GM10266 (cell line): ENCODE measurements at regions not wholly inside any gene's neighbourhood (a gene's known extent, or its start where the extent isn't known, plus 50 kb on each side); places are given as distances from the start of the nearest gene placed in this dataset.
"Not testable (repeated sequence)": the region's sequence is repeated elsewhere in the genome, so short reads cannot be mapped to it uniquely, and the experiment has no call there.

Experiments
- DNase-seq: peaks from one replicate; pipeline ENCODE4 v3.0.0; 2012; ENCODE audit errors: extremely low spot score
- TF ChIP-seq, protein P1 (sequence below): IDR thresholded peaks from 2 replicates; pipeline ENCODE4 v1.5.1; 2012; ENCODE audit warnings: mild to moderate bottlenecking, low read depth; ENCODE audit not compliant: control insufficient read depth, insufficient read depth; ENCODE audit errors: missing control alignments

DNA sequence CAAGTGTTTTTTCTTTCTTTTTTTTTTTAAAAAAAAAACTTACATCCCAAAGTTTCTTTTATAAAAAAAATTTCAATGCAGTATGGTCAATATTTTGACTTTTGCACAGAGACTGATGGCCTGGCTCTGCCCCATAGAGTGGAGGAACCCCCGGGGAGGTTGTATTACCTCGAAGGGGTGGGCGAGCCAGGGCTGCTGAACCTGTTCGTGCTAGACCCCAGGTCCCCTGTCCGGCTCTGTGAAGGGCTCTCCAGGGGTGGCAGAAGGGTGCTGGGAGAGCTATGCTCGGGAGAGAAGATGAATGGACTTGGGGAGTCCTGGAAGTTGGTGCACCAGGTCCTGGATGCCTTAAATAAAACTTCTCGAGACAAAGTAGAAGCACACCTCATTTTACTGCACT is 446.4 kb upstream of the KLF6 start:
- DNase-seq, result no peak
- TF ChIP-seq, protein P1, sequence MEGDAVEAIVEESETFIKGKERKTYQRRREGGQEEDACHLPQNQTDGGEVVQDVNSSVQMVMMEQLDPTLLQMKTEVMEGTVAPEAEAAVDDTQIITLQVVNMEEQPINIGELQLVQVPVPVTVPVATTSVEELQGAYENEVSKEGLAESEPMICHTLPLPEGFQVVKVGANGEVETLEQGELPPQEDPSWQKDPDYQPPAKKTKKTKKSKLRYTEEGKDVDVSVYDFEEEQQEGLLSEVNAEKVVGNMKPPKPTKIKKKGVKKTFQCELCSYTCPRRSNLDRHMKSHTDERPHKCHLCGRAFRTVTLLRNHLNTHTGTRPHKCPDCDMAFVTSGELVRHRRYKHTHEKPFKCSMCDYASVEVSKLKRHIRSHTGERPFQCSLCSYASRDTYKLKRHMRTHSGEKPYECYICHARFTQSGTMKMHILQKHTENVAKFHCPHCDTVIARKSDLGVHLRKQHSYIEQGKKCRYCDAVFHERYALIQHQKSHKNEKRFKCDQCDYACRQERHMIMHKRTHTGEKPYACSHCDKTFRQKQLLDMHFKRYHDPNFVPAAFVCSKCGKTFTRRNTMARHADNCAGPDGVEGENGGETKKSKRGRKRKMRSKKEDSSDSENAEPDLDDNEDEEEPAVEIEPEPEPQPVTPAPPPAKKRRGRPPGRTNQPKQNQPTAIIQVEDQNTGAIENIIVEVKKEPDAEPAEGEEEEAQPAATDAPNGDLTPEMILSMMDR, result no peak

DNA sequence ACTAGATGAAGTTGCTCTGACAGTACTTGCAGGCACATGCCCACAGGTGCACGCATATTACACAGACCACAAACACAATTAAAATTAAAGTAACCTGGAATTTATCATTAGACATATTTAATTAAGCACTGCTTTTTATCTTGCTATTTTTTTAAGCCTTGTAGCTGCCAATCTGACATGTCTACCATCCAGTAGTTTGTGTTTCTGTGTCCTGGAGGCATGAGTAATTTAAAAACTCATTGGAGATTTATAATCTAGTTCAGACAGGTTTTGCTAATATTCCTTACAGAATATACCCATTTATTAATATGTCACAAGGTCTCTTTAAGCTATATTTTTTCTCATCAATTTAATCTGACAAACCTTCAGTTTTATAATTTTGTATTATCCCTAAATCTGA is 445.0 kb upstream of the KLF6 start:
- TF ChIP-seq, protein P1, result no peak
- DNase-seq, result no peak

DNA sequence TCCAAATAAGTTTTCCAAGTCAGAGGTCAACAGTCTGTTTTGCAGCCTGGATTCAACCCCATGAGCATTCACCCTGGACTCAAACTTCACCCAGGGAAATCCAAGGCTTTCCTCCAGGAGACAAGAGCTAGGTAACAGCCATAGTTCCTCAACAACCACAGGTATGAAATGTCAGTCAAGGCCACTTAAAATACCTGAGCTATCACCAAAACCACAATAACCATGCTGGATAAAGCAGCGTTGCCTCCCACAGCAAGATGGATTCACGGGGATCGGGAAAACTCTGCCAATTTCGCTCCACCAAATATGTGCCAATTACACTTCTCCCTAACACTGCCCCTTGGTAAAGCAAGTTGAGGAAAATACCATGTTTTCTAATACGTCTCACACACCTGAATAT is 444.1 kb upstream of the KLF6 start:
- no peak for DNase-seq
- TF ChIP-seq, protein P1, result no peak

DNA sequence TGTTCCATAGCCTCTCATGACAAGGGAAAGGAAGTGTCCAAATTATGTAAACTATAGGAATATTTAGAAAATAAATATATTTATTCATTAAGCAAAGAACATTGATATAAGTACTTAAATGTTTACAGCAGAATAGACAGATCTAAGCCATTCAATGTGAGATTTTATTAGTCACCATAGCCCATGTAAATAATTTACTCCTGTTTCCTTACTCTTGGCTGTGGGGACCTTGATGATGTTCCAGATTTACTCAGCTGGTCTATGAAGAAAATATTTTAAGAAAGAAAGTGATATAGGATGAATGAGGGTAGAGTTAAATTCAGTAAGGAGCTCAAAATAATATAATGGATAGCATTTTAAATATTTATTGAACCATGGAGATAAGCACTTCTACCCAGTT is 442.6 kb upstream of the KLF6 start:
- TF ChIP-seq, protein P1, result no peak

DNA sequence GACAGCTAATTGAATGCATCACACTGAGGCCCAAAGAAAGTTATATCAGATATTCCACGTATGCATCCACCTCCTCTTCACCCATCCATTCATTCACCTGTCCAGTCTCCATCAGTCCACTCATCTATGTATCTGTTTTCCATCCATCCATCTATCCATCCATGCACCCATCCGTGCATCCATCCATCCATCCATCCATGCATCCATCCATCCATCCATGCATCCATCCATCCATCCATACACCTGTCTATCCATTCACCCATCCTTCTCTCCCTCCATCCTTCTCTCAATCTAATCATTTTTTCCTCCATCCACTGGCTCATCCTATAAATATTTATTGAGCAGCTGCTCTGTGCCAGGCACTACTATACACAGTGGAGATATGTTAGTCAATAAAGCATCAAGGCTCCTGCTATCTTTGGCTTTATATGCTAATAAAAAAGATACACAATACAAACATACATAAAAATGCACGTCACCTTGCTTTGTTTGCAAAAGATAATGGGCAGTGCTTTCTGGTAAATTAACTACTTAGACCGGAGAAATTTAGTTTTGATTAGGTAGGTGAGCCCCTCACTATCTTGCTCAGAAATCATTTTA is 442.0 kb upstream of the KLF6 start:
- TF ChIP-seq, protein P1, result no peak

More for the DNA sequence above, 442.6 kb upstream of the KLF6 start:
- DNase-seq, result no peak

DNA sequence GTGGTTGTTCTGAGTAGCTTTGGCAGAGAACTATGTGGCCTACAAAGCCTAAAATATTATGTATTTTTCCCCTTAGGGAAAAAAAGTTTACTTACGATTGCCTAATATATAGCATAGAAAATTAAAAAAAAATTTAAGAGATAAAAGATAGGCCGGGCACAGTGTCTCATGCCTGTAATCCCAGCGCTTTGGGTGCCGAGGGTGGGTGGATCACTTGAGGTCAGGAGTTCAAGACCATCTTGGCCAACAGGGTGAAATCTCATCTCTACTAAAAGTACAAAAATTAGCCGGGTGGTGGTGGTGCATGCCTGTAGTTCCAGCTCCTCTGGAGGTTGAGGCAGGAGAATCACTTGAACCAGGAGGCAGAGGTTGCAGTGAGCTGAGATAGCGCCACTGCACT is 439.2 kb upstream of the KLF6 start:
- no peak for DNase-seq
- TF ChIP-seq, protein P1, result no peak

More for the DNA sequence above, 442.0 kb upstream of the KLF6 start:
- no peak for DNase-seq

DNA sequence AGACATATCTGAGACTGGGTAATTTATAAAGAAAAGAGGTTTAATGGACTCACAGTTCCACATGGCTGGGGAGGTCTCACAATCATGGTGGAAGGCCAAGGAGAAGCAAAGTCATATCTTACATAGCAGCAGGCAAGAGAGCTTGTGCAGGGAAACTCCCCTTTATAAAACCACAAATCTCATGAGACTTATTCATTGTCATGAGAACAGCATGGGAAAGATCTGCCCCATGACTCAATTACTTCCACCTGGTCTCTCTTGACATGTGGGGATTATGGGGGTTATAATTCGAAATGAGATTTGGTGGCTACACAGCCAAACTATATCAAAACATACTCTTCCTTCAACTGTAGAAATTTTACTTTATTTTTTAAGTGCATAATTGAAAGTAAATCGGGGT is 436.3 kb upstream of the KLF6 start:
- DNase-seq, result not testable (repeated sequence)

DNA sequence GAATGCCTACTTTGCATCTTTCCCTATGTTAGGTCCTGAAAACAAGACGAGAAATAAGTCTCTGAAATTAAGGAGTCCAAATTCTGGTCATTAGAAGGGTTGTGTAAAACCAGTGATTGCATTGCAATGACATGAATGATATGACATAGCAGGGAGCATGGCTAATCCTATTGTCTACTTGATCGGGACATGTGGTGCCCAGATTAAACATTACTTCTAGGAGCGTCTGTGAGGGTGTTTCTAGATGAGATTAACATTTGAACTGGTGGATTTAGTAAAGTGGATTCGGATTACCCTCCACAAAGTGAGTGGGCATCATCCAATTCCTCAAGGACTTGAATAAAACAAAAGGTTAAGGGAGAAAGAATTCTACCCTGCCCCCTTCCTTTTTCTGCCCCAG is 434.9 kb upstream of the KLF6 start:
- DNase-seq, result no peak
- TF ChIP-seq, protein P1, result no peak
